Prostate gland (tissue), 2 donors: ENCODE measurements at regions not wholly inside any gene's neighbourhood (a gene's known extent, or its start where the extent isn't known, plus 50 kb on each side); places are given as distances from the start of the nearest gene placed in this dataset.
A peak's percentile ranks its signal among the peaks of the same experiment; 100 is the strongest.
"Not testable (repeated sequence)": the region's sequence is repeated elsewhere in the genome, so short reads cannot be mapped to it uniquely, and the experiment has no call there.

Experiments
- DNase-seq: peaks from one replicate; pipeline ENCODE4 v3.0.0-alpha.2; 2019; ENCODE audit warnings: low spot score
- H3K27ac ChIP-seq, 2 donors: fragments of 200-600 bp; sonication (generic); 2 replicates each; pipeline ENCODE4 v1.5.1; 2017 to 2019
- H3K27me3 ChIP-seq: fragments of 200-600 bp; sonication (generic); replicated peaks from 2 replicates; pipeline ENCODE4 v1.5.1; 2019; ENCODE audit not compliant: insufficient read depth
- H3K36me3 ChIP-seq, 2 donors: fragments of 200-600 bp; sonication (generic); 1 replicate in 1 of 2; 2 replicates in 1 of 2; pipeline versions ENCODE4 v1.5.1 to v1.8.1; 2017 to 2019
- H3K4me1 ChIP-seq: fragments of 200-600 bp; sonication (generic); replicated peaks from 2 replicates; pipeline ENCODE4 v1.5.1; 2019
- H3K4me3 ChIP-seq, 2 donors: fragments of 200-600 bp; sonication (generic); 2 replicates each; pipeline ENCODE4 v1.5.1; 2017 to 2019
- H3K9me3 ChIP-seq: fragments of 200-600 bp; sonication (generic); 2 replicates; pipeline ENCODE4 v1.5.1; 2017
- POLR2A ChIP-seq: fragments of 450-650 bp; IDR thresholded peaks from one replicate; pipeline ENCODE4 v1.6.1; 2016; ENCODE audit warnings: antibody characterized with exemption, mild to moderate bottlenecking
- POLR2AphosphoS5 ChIP-seq: sonication (generic); formaldehyde crosslinking; IDR thresholded peaks from one replicate; pipeline ENCODE4 v1.6.1; 2017; ENCODE audit warnings: antibody characterized with exemption
- WGBS: methylation state at CpG from one replicate; pipeline ENCODE4 v1.1.5; 2018; 5-methylcytosine and 5-hydroxymethylcytosine counted together
- intact Hi-C: fragments of 100-400 bp; cut with DNase I; formaldehyde crosslinking; loops from one replicate; pipeline ENCODE4 v1.14.2; 2022
- TF ChIP-seq, protein P1 (sequence below), 4 experiments: fragments of 200-600 bp in 2 of 4; fragments of 450-650 bp in 2 of 4; sonication (generic) in 2 of 4; IDR thresholded peaks; 1 replicate in 3 of 4; 2 replicates in 1 of 4; pipeline ENCODE4 v1.5.1; 2016 to 2019; ENCODE audit warnings: antibody characterized with exemption in 4 of 4, mild to moderate bottlenecking in 2 of 4, moderate library complexity in 2 of 4

DNA sequence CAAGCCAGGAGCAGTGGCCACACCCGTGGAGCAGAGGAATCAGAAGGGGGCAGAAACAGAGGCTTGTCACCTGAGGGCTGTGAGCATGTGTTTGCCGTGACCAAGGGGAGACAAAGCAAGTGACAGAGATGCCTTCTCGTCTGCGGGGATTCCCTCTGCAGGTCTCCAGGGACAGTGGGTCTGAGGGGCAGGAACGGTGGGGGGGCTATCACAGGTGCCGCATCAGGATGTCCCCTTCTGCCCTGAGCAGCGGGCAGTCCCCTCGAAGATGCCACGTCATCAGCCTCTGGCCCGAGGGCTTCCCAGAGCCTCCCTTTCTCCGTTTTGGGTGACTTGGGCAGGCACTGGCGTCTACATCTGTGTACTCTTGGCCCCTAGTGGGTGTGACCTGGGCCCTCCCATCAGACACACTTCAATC is 338.7 kb downstream of the PREX1 start:
- no peaks in the 10 kb centered on the region for H3K4me1 ChIP-seq
- intact Hi-C loops = no loop called here
- no peaks in the 10 kb centered on the region for H3K36me3 ChIP-seq
- 40% methylated on average over 12 of the region's 12 CpGs for WGBS
- TF ChIP-seq POLR2AphosphoS5 (no peak), POLR2A (no peak)
- TF ChIP-seq, protein P1, sequence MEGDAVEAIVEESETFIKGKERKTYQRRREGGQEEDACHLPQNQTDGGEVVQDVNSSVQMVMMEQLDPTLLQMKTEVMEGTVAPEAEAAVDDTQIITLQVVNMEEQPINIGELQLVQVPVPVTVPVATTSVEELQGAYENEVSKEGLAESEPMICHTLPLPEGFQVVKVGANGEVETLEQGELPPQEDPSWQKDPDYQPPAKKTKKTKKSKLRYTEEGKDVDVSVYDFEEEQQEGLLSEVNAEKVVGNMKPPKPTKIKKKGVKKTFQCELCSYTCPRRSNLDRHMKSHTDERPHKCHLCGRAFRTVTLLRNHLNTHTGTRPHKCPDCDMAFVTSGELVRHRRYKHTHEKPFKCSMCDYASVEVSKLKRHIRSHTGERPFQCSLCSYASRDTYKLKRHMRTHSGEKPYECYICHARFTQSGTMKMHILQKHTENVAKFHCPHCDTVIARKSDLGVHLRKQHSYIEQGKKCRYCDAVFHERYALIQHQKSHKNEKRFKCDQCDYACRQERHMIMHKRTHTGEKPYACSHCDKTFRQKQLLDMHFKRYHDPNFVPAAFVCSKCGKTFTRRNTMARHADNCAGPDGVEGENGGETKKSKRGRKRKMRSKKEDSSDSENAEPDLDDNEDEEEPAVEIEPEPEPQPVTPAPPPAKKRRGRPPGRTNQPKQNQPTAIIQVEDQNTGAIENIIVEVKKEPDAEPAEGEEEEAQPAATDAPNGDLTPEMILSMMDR (IDR thresholded peaks at IDR 0.05) = no peak
- H3K27me3 ChIP-seq = peaks cover 2% of the 10 kb centered on the region
- H3K9me3 ChIP-seq = no peaks in the 10 kb centered on the region
- H3K27ac ChIP-seq = no peak overlapping the region
- no peak for DNase-seq
- no peak overlapping the region for H3K4me3 ChIP-seq

DNA sequence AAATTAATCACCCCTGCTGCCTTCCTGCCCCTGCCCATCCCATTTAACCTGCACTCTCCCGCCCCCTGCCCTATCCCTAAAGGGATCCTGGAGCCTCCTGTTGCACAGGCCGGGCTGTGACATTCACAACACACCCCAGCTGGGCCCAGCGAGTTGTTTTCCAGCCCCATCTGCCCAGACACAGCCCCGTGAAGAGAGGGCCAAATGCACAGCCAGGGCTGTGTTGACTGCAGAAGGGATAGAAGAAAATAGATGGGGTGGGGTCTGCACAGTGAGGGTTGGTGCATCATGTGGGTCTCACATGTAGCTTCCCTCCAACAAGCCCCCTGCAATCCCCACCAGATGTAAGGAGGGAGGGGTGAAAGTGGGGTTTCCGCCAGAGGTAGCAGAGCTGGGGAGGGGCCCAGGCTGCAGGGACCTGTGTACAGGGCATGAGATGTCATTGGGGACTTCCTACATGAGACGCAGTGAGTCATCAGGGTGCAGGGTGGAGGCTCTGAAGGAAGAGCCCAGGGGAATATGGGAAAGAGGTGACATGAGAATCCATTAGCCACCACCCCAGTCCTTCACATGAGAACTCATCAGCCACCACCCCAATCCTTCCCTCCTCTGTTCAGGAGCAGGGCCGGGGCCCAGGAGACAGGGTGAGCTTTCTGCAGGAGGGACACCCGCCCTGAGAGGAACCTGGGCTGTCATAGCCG is 339.3 kb downstream of the PREX1 start:
- H3K36me3 ChIP-seq, H3K9me3 ChIP-seq, H3K4me3 ChIP-seq, H3K4me1 ChIP-seq, intact Hi-C loops, H3K27me3 ChIP-seq, H3K27ac ChIP-seq, DNase-seq: not testable (repeated sequence)
- 64% methylated on average over 9 of the region's 9 CpGs for WGBS

DNA sequence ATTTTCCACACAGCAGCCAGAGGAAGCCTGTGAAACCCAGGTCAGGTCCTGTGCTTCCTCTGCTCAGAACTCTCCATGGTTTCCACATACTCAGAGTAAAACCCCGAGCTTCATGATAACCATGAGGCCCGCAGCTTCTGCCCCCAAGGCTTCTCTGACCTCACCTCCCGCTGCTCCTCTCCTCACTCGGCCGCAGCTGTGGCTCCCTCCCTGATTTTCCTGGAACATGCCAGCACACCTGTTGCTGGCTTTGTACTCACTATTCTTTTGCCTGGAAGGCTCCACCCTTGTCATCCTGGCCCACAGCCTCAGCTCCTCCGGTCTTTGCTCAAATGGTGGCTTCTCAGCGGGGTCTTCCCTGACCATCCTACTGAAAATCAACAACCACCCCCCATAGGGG is 341.7 kb downstream of the PREX1 start:
- DNase-seq = no peak
- no peak overlapping the region for H3K27ac ChIP-seq
- TF ChIP-seq POLR2A = no peak
- no peak for TF ChIP-seq POLR2AphosphoS5
- TF ChIP-seq, protein P1 (IDR thresholded peaks at IDR 0.05) = no peak
- 36% methylated on average over 7 of the region's 7 CpGs for WGBS
- intact Hi-C loops = no loop called here
- H3K4me1 ChIP-seq = no peaks in the 10 kb centered on the region
- no peak overlapping the region for H3K4me3 ChIP-seq
- no peaks in the 10 kb centered on the region for H3K9me3 ChIP-seq
- peaks cover 3% of the 10 kb centered on the region for H3K27me3 ChIP-seq
- no peaks in the 10 kb centered on the region for H3K36me3 ChIP-seq

DNA sequence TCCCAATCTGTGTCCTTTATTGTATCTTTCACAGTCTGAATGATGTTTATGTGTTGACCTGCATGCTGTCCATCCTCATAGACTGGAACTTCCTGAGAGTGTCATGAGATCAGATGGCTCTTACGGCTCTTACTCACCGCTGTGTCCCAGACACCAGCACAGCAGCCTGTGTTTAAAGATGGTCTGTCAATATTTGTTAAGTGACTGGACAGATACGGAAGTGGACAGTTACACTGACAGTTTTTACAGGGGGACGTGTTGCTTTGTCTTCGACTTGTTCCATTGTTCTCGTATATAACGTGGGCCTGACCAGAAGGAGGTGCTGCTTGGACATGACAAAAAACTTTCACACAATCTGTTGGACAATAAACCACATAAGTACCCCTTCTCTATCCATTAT is 342.6 kb downstream of the PREX1 start:
- intact Hi-C loops, H3K4me3 ChIP-seq, H3K27me3 ChIP-seq, H3K9me3 ChIP-seq, H3K27ac ChIP-seq, H3K36me3 ChIP-seq, H3K4me1 ChIP-seq: not testable (repeated sequence)
- WGBS = 65% methylated on average over 7 of the region's 7 CpGs
- TF ChIP-seq POLR2AphosphoS5 = peak; percentile 84
- peak; percentile 53 for DNase-seq

DNA sequence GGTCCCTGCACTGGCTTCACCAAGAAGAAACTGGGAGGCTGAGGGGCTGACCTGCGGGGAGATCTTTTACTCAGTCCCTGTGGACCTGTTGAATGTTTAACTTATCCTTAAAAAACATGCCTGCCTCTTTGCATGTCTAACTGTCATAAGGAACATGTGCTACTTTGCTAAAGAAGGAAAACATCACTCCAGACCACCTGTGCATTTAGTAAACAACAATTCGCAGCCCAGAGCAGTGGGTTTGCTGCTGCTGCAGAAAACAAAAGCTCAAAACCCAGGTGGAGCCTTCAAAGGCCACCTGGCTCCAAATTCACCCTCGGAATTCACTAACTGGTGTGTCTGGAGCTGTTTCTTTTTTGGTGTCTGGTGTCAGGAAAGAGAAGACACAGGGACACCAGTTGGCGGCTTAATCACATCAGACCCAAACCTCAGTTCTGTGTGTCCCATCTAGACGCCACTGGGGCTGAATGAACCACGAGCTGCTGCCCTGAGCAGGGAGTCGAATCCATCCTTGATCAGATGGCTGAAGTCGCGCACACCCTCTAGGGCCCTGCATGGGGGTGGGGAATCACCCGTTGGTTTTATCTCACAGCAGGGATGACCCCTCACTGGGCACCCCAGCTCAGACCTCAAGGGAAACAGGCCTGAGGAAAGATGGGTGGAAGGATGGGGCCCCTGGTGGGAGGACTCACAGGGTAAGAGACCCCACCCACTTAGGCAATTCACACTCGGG is 344.3 kb downstream of the PREX1 start:
- Histone ChIP-seq H3K36me3 (no peaks in the 10 kb centered on the region), H3K27me3 (peaks cover 8% of the 10 kb centered on the region), H3K4me1 (no peaks in the 10 kb centered on the region), H3K27ac (no peak overlapping the region), H3K4me3 (no peak overlapping the region), H3K9me3 (no peaks in the 10 kb centered on the region)
- DNase-seq = no peak
- WGBS = 75% methylated on average over 11 of the region's 11 CpGs
- TF ChIP-seq POLR2A = no peak
- intact Hi-C loops = no loop called here

DNA sequence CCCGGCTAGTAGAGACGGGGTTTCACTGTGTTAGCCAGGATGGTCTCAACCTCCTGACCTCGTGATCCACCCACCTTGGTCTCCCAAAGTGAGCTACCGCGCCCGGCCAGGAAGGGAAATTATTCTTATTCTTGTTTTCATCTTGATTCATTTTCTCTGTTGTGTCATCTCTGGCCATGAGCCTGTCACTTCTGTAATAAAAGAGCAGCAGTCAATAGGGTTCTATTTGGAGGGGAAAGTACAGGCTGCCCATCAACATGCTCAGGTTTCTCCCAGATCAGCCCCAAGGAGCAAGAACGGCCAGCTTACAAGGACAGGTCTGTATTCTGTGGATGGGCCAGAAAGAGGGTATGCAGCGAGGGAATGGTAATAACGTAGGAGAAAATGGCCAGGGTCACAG is 345.0 kb downstream of the PREX1 start:
- 84% methylated on average over 9 of the region's 9 CpGs for WGBS
- DNase-seq = no peak
- intact Hi-C loops = no loop called here
- Histone ChIP-seq H3K36me3 (no peaks in the 10 kb centered on the region), H3K27ac (no peak overlapping the region), H3K4me3 (no peak overlapping the region), H3K9me3 (no peaks in the 10 kb centered on the region), H3K4me1 (no peaks in the 10 kb centered on the region), H3K27me3 (peaks cover 8% of the 10 kb centered on the region)
- TF ChIP-seq, protein P1 (IDR thresholded peaks at IDR 0.05) = no peak
- TF ChIP-seq POLR2A = no peak
- no peak for TF ChIP-seq POLR2AphosphoS5
